H1 (cell line): ENCODE measurements at regions not wholly inside any gene's neighbourhood (a gene's known extent, or its start where the extent isn't known, plus 50 kb on each side); places are given as distances from the start of the nearest gene placed in this dataset.

Source experiments
- CTCF ChIA-PET: fragments of 300-600 bp; sonication (Branson Sonifier 250); formaldehyde crosslinking; loops from one replicate; lab custom pipeline; 2021; ENCODE audit not compliant: partially characterized antibody; lab: Charles Lee
- POLR2A ChIA-PET: fragments of 300-600 bp; sonication (Branson Sonifier 250); formaldehyde crosslinking; loops from one replicate; lab custom pipeline; 2021; ENCODE audit warnings: inconsistent platforms; ENCODE audit not compliant: partially characterized antibody; lab: Charles Lee
- DNase-seq, 2 experiments: peaks; one replicate each; pipeline versions ENCODE4 v3.0.0 to v3.0.0-alpha.2; 2010 to 2022; ENCODE audit warnings: low spot score in 2 of 2, low read depth in 1 of 2, mixed read lengths in 1 of 2
- FAIRE-seq: peaks from 2 replicates; lab custom pipeline; 2011; peaks lifted over from hg19 to GRCh38; lab: Jason Lieb, UNC
- H2AFZ ChIP-seq: 2 replicates; pipeline ENCODE4 v1.8.1; 2012; ENCODE audit warnings: low read length, inconsistent platforms
- H2AK5ac ChIP-seq: 2 replicates; pipeline ENCODE4 v1.6.1; 2013; ENCODE audit warnings: low read depth, low read length
- H2BK120ac ChIP-seq: replicated peaks from 2 replicates; pipeline ENCODE3; 2013; ENCODE audit warnings: low read depth, low read length, inconsistent platforms
- H2BK12ac ChIP-seq: 2 replicates; pipeline ENCODE4 v1.6.1; 2013; ENCODE audit warnings: low read depth, low read length
- H2BK15ac ChIP-seq: 2 replicates; pipeline ENCODE4 v1.6.1; 2013; ENCODE audit warnings: low read length
- H2BK20ac ChIP-seq: 2 replicates; pipeline ENCODE4 v1.6.1; 2013; ENCODE audit warnings: low read length
- H2BK5ac ChIP-seq: 2 replicates; pipeline ENCODE4 v1.6.1; 2013; ENCODE audit warnings: low read depth, low read length
- H3K14ac ChIP-seq: 2 replicates; pipeline ENCODE4 v1.6.1; 2013; ENCODE audit warnings: inconsistent platforms; ENCODE audit not compliant: insufficient read length
- H3K18ac ChIP-seq: 2 replicates; pipeline ENCODE4 v1.6.1; 2013; ENCODE audit warnings: low read length; ENCODE audit errors: extremely low read depth
- H3K23ac ChIP-seq: 2 replicates; pipeline ENCODE4 v1.6.1; 2013; ENCODE audit warnings: inconsistent platforms; ENCODE audit not compliant: insufficient read length
- H3K23me2 ChIP-seq: 2 replicates; pipeline ENCODE4 v1.6.1; 2013; ENCODE audit warnings: low read depth, low read length
- H3K27ac ChIP-seq: 2 replicates; pipeline ENCODE4 v1.6.1; 2011; ENCODE audit warnings: low read depth, low read length, inconsistent platforms
- H3K27me3 ChIP-seq, 4 experiments: replicated peaks in 1 of 4; 1 replicate in 1 of 4; 2 replicates in 3 of 4; pipeline versions ENCODE4 v1.6.1 to v1.8.1; 2011 to 2013; ENCODE audit warnings: low read length in 3 of 4, mild to moderate bottlenecking in 3 of 4, inconsistent platforms in 2 of 4, mixed read lengths in 2 of 4, moderate library complexity in 1 of 4; ENCODE audit not compliant: control insufficient read depth in 3 of 4, insufficient read depth in 3 of 4; ENCODE audit errors: extremely low read depth in 1 of 4
- H3K36me3 ChIP-seq, 4 experiments: 2 replicates each; pipeline versions ENCODE4 v1.6.1 to v1.8.1; 2011 to 2013; ENCODE audit warnings: mild to moderate bottlenecking in 4 of 4, low read length in 3 of 4, moderate library complexity in 2 of 4, control low read depth in 1 of 4, inconsistent platforms in 1 of 4; ENCODE audit not compliant: insufficient read depth in 4 of 4, control insufficient read depth in 2 of 4
- H3K4ac ChIP-seq: replicated peaks from 2 replicates; pipeline ENCODE3; 2013; ENCODE audit warnings: low read length, low read depth, mixed read lengths, inconsistent platforms; ENCODE audit not compliant: insufficient read length
- H3K4me1 ChIP-seq, 4 experiments: replicated peaks in 1 of 4; 1 replicate in 1 of 4; 2 replicates in 3 of 4; pipeline versions ENCODE4 v1.6.1 to v1.8.1; 2011 to 2013; ENCODE audit warnings: low read length in 3 of 4, inconsistent platforms in 2 of 4, mixed read lengths in 1 of 4; ENCODE audit not compliant: insufficient read depth in 4 of 4, control insufficient read depth in 3 of 4
- H3K4me2 ChIP-seq, 2 experiments: 2 replicates each; pipeline versions ENCODE4 v1.6.1 to v1.8.1; 2011 to 2013; ENCODE audit warnings: low read depth in 2 of 2, low read length in 2 of 2, control low read depth in 1 of 2, inconsistent platforms in 1 of 2, mild to moderate bottlenecking in 1 of 2; ENCODE audit not compliant: insufficient read depth in 1 of 2
- H3K4me3 ChIP-seq, 4 experiments: fragments of 200-600, 300-600 bp in 1 of 4; sonication (generic), shearing (Covaris generic), sonication (Bioruptor Twin) in 1 of 4; 2 replicates each; pipeline versions ENCODE4 v1.5.1 to v1.8.1; 2011 to 2016; ENCODE audit warnings: low read length in 4 of 4, low read depth in 3 of 4, control low read depth in 2 of 4, inconsistent platforms in 2 of 4, mild to moderate bottlenecking in 2 of 4, mixed read lengths in 1 of 4, moderate library complexity in 1 of 4; ENCODE audit not compliant: insufficient read depth in 2 of 4; ENCODE audit errors: extremely low read depth in 1 of 4
- H3K56ac ChIP-seq: replicated peaks from 2 replicates; pipeline ENCODE3; 2013; ENCODE audit warnings: low read depth, mild to moderate bottlenecking, mixed read lengths, low read length, inconsistent platforms; ENCODE audit not compliant: insufficient read length
- H3K79me1 ChIP-seq: 2 replicates; pipeline ENCODE4 v1.6.1; 2013; ENCODE audit warnings: low read depth, low read length, control low read depth
- H3K79me2 ChIP-seq, 2 experiments: 2 replicates each; pipeline versions ENCODE4 v1.6.1 to v1.8.1; 2012 to 2013; ENCODE audit warnings: low read length in 2 of 2, mild to moderate bottlenecking in 2 of 2, inconsistent platforms in 1 of 2; ENCODE audit not compliant: insufficient read depth in 2 of 2, control insufficient read depth in 1 of 2
- H3K9ac ChIP-seq, 4 experiments: replicated peaks in 1 of 4; 1 replicate in 1 of 4; 2 replicates in 3 of 4; pipeline versions ENCODE4 v1.6.1 to v1.8.1; 2011 to 2013; ENCODE audit warnings: low read depth in 3 of 4, low read length in 3 of 4, control low read depth in 2 of 4, mild to moderate bottlenecking in 2 of 4, moderate library complexity in 2 of 4, inconsistent platforms in 1 of 4; ENCODE audit errors: extremely low read depth in 1 of 4
- H3K9me3 ChIP-seq, 2 experiments: 2 replicates each; pipeline versions ENCODE4 v1.6.1 to v1.8.1; 2012 to 2013; ENCODE audit warnings: mild to moderate bottlenecking in 2 of 2, moderate library complexity in 2 of 2, control low read depth in 1 of 2, inconsistent platforms in 1 of 2, low read depth in 1 of 2, low read length in 1 of 2, mixed read lengths in 1 of 2; ENCODE audit not compliant: insufficient read depth in 2 of 2
- H4K20me1 ChIP-seq, 2 experiments: replicated peaks in 1 of 2; 2 replicates each; pipeline versions ENCODE3 to v1.8.1; 2011 to 2013; ENCODE audit warnings: inconsistent platforms in 2 of 2, low read length in 2 of 2, mild to moderate bottlenecking in 1 of 2; ENCODE audit not compliant: insufficient read depth in 2 of 2, control insufficient read depth in 1 of 2
- H4K5ac ChIP-seq: 2 replicates; pipeline ENCODE4 v1.6.1; 2013; ENCODE audit warnings: low read length, low read depth, mixed read lengths, inconsistent platforms; ENCODE audit not compliant: insufficient read length
- H4K8ac ChIP-seq: 2 replicates; pipeline ENCODE4 v1.8.0; 2013; ENCODE audit warnings: mild to moderate bottlenecking, moderate library complexity, low read length, inconsistent platforms; ENCODE audit not compliant: insufficient read depth; ENCODE audit errors: extremely low read depth
- H4K91ac ChIP-seq: replicated peaks from 2 replicates; pipeline ENCODE3; 2013; ENCODE audit warnings: low read length, mixed read lengths, inconsistent platforms; ENCODE audit not compliant: insufficient read length
- BRCA1 ChIP-seq: IDR thresholded peaks from 2 replicates; pipeline ENCODE4 v1.6.1; 2012; ENCODE audit warnings: low read depth, low read length, improper control_type of control experiment
- PHF8 ChIP-seq: fragments of 200-600 bp; sonication (generic); conservative IDR thresholded peaks from 2 replicates; pipeline ENCODE4 v1.7.1; 2012; ENCODE audit warnings: low read depth, mild to moderate bottlenecking, inconsistent platforms, low read length, moderate library complexity
- RAD21 ChIP-seq, 2 experiments: IDR thresholded peaks in 1 of 2; conservative IDR thresholded peaks in 1 of 2; 2 replicates each; pipeline ENCODE4 v1.6.1; 2011; ENCODE audit warnings: low read depth in 2 of 2, low read length in 2 of 2, improper control_type of control experiment in 1 of 2, inconsistent platforms in 1 of 2, mild to moderate bottlenecking in 1 of 2, moderate library complexity in 1 of 2
- WGBS, 2 experiments: shearing (Covaris generic) in 1 of 2; methylation state at CpG; one replicate each; pipeline versions ENCODE4 v1.1.6 to v1.1.7; 2013 to 2015; ENCODE audit warnings: low lambda C conversion rate in 2 of 2, mixed read lengths in 2 of 2, inconsistent platforms in 1 of 2, low coverage in 1 of 2, missing lambda C conversion rate in 1 of 2; ENCODE audit not compliant: insufficient replicate concordance in 2 of 2, insufficient coverage in 1 of 2, insufficient read length in 1 of 2; ENCODE audit errors: extremely low coverage in 1 of 2, missing lambda C conversion rate in 1 of 2; 5-methylcytosine and 5-hydroxymethylcytosine counted together

- no peak for TF ChIP-seq PHF8
- TF ChIP-seq BRCA1 = no peak
- TF ChIP-seq RAD21 (IDR thresholded peaks at IDR 0.05 in 1 of 2, conservative IDR thresholded peaks at IDR 0.05 in 1 of 2; ENCODE audit: low read depth in 2 of 2, low read length in 2 of 2) = no peak
- no peak overlapping the region for H4K91ac ChIP-seq
- no peak overlapping the region for H2BK20ac ChIP-seq
- H3K14ac ChIP-seq = no peak overlapping the region
- no peak overlapping the region for H3K4me2 ChIP-seq
- H4K5ac ChIP-seq = no peak overlapping the region
- no peak overlapping the region for H3K4me3 ChIP-seq
- H3K36me3 ChIP-seq = no peaks in the 10 kb centered on the region
- WGBS, 2 experiments = 73% methylated on average over 8 of the region's 10 CpGs; no CpG with 5 or more reads in 1 of the 2 experiments
- peaks cover 0 to 6% (median 2%) of the 10 kb centered on the region in 4 experiments; a peak in 2 of 7 replicates for H3K4me1 ChIP-seq
- H2AFZ ChIP-seq = peak overlapping the region; percentile 97
- H2AK5ac ChIP-seq = no peak overlapping the region
- no peak overlapping the region for H2BK12ac ChIP-seq
- H3K27me3 ChIP-seq = no peaks in the 10 kb centered on the region
- ChIA-PET POLR2A (no interaction called here), CTCF (interaction anchor here (0.6 kb wide), 1 partner anchor 57 kb away, joined by 3 read pairs; no protein-coding TSS in a partner anchor)
- H3K27ac ChIP-seq = no peak overlapping the region
- no peak overlapping the region; a peak in 1 of 7 replicates for H3K9ac ChIP-seq
- H3K4ac ChIP-seq = no peak overlapping the region
- no peaks in the 10 kb centered on the region for H3K79me2 ChIP-seq
- no peaks in the 10 kb centered on the region for H3K79me1 ChIP-seq
- H3K56ac ChIP-seq = no peak overlapping the region
- no peaks in the 10 kb centered on the region for H4K20me1 ChIP-seq
- no peak overlapping the region for H3K23ac ChIP-seq
- DNase-seq = no peak
- H2BK15ac ChIP-seq = no peak overlapping the region
- H3K18ac ChIP-seq = no peak overlapping the region
- H4K8ac ChIP-seq = no peak overlapping the region
- no peak for FAIRE-seq
- no peaks in the 10 kb centered on the region for H3K23me2 ChIP-seq
- H3K9me3 ChIP-seq = no peaks in the 10 kb centered on the region
- no peak overlapping the region for H2BK120ac ChIP-seq
- H2BK5ac ChIP-seq = no peak overlapping the region
Observed at GRCh38 chr10:113252650-113253618, 299.9 kb upstream of the HABP2 start.
